DOHH2 (cell line): ENCODE measurements at regions not wholly inside any gene's neighbourhood (a gene's known extent, or its start where the extent isn't known, plus 50 kb on each side); places are given as distances from the start of the nearest gene placed in this dataset.

Experiments used
- H3F3A ChIP-seq: fragments of 200-600 bp; sonication (generic), shearing (Covaris generic); 2 replicates; pipeline ENCODE4 v1.6.0; 2016; ENCODE audit warnings: antibody characterized with exemption, mild to moderate bottlenecking; ENCODE audit not compliant: control insufficient read depth, insufficient read depth
- H3K27ac ChIP-seq: fragments of 200-600 bp; sonication (generic); 2 replicates; pipeline ENCODE4 v1.5.1; 2014; ENCODE audit warnings: low read depth, mild to moderate bottlenecking, low read length, moderate library complexity
- H3K27me3 ChIP-seq: fragments of 200-600 bp; sonication (generic); 2 replicates; pipeline ENCODE4 v1.6.1; 2014; ENCODE audit warnings: mild to moderate bottlenecking, low read length, mixed read lengths; ENCODE audit not compliant: control insufficient read depth
- H3K36me3 ChIP-seq: fragments of 200-600 bp; sonication (generic); 2 replicates; pipeline ENCODE4 v1.6.1; 2014; ENCODE audit warnings: mild to moderate bottlenecking, low read length, moderate library complexity, mixed read lengths; ENCODE audit not compliant: control insufficient read depth
- H3K4me1 ChIP-seq: fragments of 200-600 bp; sonication (generic); 2 replicates; pipeline ENCODE4 v1.6.1; 2014; ENCODE audit warnings: mild to moderate bottlenecking, low read length, mixed read lengths; ENCODE audit not compliant: control insufficient read depth
- H3K4me2 ChIP-seq: fragments of 200-600 bp; sonication (generic); 2 replicates; pipeline ENCODE4 v1.6.0; 2014; ENCODE audit warnings: mild to moderate bottlenecking, low read length, moderate library complexity
- H3K4me3 ChIP-seq: fragments of 200-600 bp; sonication (generic); 2 replicates; pipeline ENCODE4 v1.5.1; 2014; ENCODE audit warnings: mild to moderate bottlenecking, low read length, mixed read lengths
- H3K79me2 ChIP-seq: fragments of 200-600 bp; sonication (generic); 2 replicates; pipeline ENCODE4 v1.6.1; 2014; ENCODE audit warnings: mild to moderate bottlenecking, low read length, mixed read lengths; ENCODE audit not compliant: control insufficient read depth
- H3K9me2 ChIP-seq: fragments of 200-600 bp; sonication (generic); replicated peaks from 2 replicates; pipeline ENCODE4 v1.6.1; 2014; ENCODE audit warnings: mild to moderate bottlenecking, low read length, mixed read lengths; ENCODE audit not compliant: control insufficient read depth
- H3K9me3 ChIP-seq: fragments of 200-600 bp; sonication (generic); 2 replicates; pipeline ENCODE4 v1.6.1; 2014; ENCODE audit warnings: antibody characterized with exemption, low read length, mixed read lengths; ENCODE audit not compliant: control insufficient read depth, insufficient read depth
- H4K20me1 ChIP-seq: fragments of 200-600 bp; sonication (generic); 2 replicates; pipeline ENCODE4 v1.6.0; 2014; ENCODE audit warnings: low read depth, mild to moderate bottlenecking, antibody characterized with exemption, low read length, moderate library complexity; ENCODE audit not compliant: control insufficient read depth, insufficient read depth
- EZH2phosphoT487 ChIP-seq: fragments of 200-600 bp; sonication (generic); IDR thresholded peaks from 2 replicates; pipeline ENCODE4 v1.6.1; 2017; ENCODE audit warnings: borderline replicate concordance, mild to moderate bottlenecking, antibody characterized with exemption, low read length, moderate library complexity, mixed read lengths
- TF ChIP-seq, protein P1 (sequence below): fragments of 200-600 bp; sonication (generic); IDR thresholded peaks from one replicate; pipeline ENCODE4 v1.5.1; 2014; ENCODE audit warnings: antibody characterized with exemption, mild to moderate bottlenecking, low read depth, low read length; ENCODE audit not compliant: poor library complexity, severe bottlenecking

- Histone ChIP-seq H3K4me2 (no peak overlapping the region), H3K27me3 (no peaks in the 10 kb centered on the region), H3K79me2 (no peaks in the 10 kb centered on the region), H3F3A (no peaks in the 10 kb centered on the region), H3K9me2 (no peaks in the 10 kb centered on the region), H3K9me3 (peaks cover 9% of the 10 kb centered on the region; the same call in 1 of the 2 replicates), H3K27ac (no peak overlapping the region), H3K4me1 (peaks cover 3% of the 10 kb centered on the region), H3K36me3 (no peaks in the 10 kb centered on the region), H4K20me1 (no peaks in the 10 kb centered on the region), H3K4me3 (no peak overlapping the region)
- TF ChIP-seq, protein P1, sequence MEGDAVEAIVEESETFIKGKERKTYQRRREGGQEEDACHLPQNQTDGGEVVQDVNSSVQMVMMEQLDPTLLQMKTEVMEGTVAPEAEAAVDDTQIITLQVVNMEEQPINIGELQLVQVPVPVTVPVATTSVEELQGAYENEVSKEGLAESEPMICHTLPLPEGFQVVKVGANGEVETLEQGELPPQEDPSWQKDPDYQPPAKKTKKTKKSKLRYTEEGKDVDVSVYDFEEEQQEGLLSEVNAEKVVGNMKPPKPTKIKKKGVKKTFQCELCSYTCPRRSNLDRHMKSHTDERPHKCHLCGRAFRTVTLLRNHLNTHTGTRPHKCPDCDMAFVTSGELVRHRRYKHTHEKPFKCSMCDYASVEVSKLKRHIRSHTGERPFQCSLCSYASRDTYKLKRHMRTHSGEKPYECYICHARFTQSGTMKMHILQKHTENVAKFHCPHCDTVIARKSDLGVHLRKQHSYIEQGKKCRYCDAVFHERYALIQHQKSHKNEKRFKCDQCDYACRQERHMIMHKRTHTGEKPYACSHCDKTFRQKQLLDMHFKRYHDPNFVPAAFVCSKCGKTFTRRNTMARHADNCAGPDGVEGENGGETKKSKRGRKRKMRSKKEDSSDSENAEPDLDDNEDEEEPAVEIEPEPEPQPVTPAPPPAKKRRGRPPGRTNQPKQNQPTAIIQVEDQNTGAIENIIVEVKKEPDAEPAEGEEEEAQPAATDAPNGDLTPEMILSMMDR = no peak
- no peak for TF ChIP-seq EZH2phosphoT487
Measured at GRCh38 chr12:45509187-45509586, 220.3 kb upstream of the ARID2 start.

- H3K79me2 ChIP-seq = no peaks in the 10 kb centered on the region
- no peaks in the 10 kb centered on the region for H3K9me2 ChIP-seq
- no peaks in the 10 kb centered on the region for H3K27me3 ChIP-seq
- no peak overlapping the region for H3K27ac ChIP-seq
- TF ChIP-seq, protein P1 = no peak
- TF ChIP-seq EZH2phosphoT487 = no peak
- peaks cover 3% of the 10 kb centered on the region for H3K4me1 ChIP-seq
- H3F3A ChIP-seq = no peaks in the 10 kb centered on the region
- H3K4me3 ChIP-seq = no peak overlapping the region
- H3K4me2 ChIP-seq = no peak overlapping the region
- H4K20me1 ChIP-seq = no peaks in the 10 kb centered on the region
- H3K9me3 ChIP-seq = peaks cover 9% of the 10 kb centered on the region; the same call in 1 of the 2 replicates
- no peaks in the 10 kb centered on the region for H3K36me3 ChIP-seq
Measured at GRCh38 chr12:45509621-45510020, 219.9 kb upstream of the ARID2 start.

- no peaks in the 10 kb centered on the region for H3K79me2 ChIP-seq
- H3K27me3 ChIP-seq = no peaks in the 10 kb centered on the region
- no peak overlapping the region for H3K4me2 ChIP-seq
- TF ChIP-seq, protein P1 = no peak
- TF ChIP-seq EZH2phosphoT487 = no peak
- no peaks in the 10 kb centered on the region for H3K9me2 ChIP-seq
- H3K27ac ChIP-seq = no peak overlapping the region
- no peak overlapping the region for H3K4me3 ChIP-seq
- no peaks in the 10 kb centered on the region for H3K36me3 ChIP-seq
- no peaks in the 10 kb centered on the region for H3F3A ChIP-seq
- H4K20me1 ChIP-seq = no peaks in the 10 kb centered on the region
- no peaks in the 10 kb centered on the region for H3K9me3 ChIP-seq
- peaks cover 10% of the 10 kb centered on the region for H3K4me1 ChIP-seq
Measured at GRCh38 chr12:45517381-45517780, 212.1 kb upstream of the ARID2 start.
